ENCODE measurements at regions not wholly inside any gene's neighbourhood (a gene's known extent, or its start where the extent isn't known, plus 50 kb on each side); places are given as distances from the start of the nearest gene placed in this dataset.

GRCh38 chr12:58580095-58580494 is 340.2 kb downstream of the LRIG3 start:
- TF ChIP-seq CTCF (IDR thresholded peaks at IDR 0.05; ENCODE audit: low read depth, low read length), result no peak
- no peak for TF ChIP-seq EZH2phosphoT487 (IDR thresholded peaks at IDR 0.05; ENCODE audit: low read depth)
- Histone ChIP-seq H3K4me3 (ENCODE audit: low read length) (no peak overlapping the region), H3K36me3 (replicated peaks; ENCODE audit: low read depth, low read length) (no peaks in the 10 kb centered on the region), H2AFZ (ENCODE audit: low read depth, low read length) (no peak overlapping the region), H3K4me1 (ENCODE audit: low read length) (peaks cover 7% of the 10 kb centered on the region), H3K9ac (ENCODE audit: low read length) (no peak overlapping the region), H3K79me2 (ENCODE audit: low read length) (no peaks in the 10 kb centered on the region), H3K4me2 (ENCODE audit: low read length) (no peak overlapping the region), H4K20me1 (ENCODE audit: insufficient read depth, low read length) (no peaks in the 10 kb centered on the region), H3K27me3 (ENCODE audit: low read depth, low read length) (no peaks in the 10 kb centered on the region), H3K9me3 (ENCODE audit: insufficient read depth, low read length) (no peaks in the 10 kb centered on the region), H3K27ac (ENCODE audit: low read length) (no peak overlapping the region)

GRCh38 chr12:58583529-58583928 is 336.8 kb downstream of the LRIG3 start:
- Histone ChIP-seq H3K9ac (ENCODE audit: low read length) (no peak overlapping the region), H3K27ac (ENCODE audit: low read length) (no peak overlapping the region), H2AFZ (ENCODE audit: low read depth, low read length) (no peak overlapping the region), H3K4me3 (ENCODE audit: low read length) (no peak overlapping the region), H3K27me3 (ENCODE audit: low read depth, low read length) (no peaks in the 10 kb centered on the region), H3K4me1 (ENCODE audit: low read length) (no peaks in the 10 kb centered on the region), H3K9me3 (ENCODE audit: insufficient read depth, low read length) (no peaks in the 10 kb centered on the region), H4K20me1 (ENCODE audit: insufficient read depth, low read length) (no peaks in the 10 kb centered on the region), H3K79me2 (ENCODE audit: low read length) (no peaks in the 10 kb centered on the region), H3K4me2 (ENCODE audit: low read length) (no peak overlapping the region), H3K36me3 (replicated peaks; ENCODE audit: low read depth, low read length) (no peaks in the 10 kb centered on the region)
- TF ChIP-seq CTCF (IDR thresholded peaks at IDR 0.05; ENCODE audit: low read depth, low read length) (no peak), EZH2phosphoT487 (IDR thresholded peaks at IDR 0.05; ENCODE audit: low read depth) (no peak)

GRCh38 chr12:58583940-58584339 is 336.4 kb downstream of the LRIG3 start:
- Histone ChIP-seq H2AFZ (ENCODE audit: low read depth, low read length) (no peak overlapping the region), H3K4me1 (ENCODE audit: low read length) (no peaks in the 10 kb centered on the region), H3K9ac (ENCODE audit: low read length) (no peak overlapping the region), H3K9me3 (ENCODE audit: insufficient read depth, low read length) (no peaks in the 10 kb centered on the region), H3K4me3 (ENCODE audit: low read length) (no peak overlapping the region), H3K4me2 (ENCODE audit: low read length) (no peak overlapping the region), H3K79me2 (ENCODE audit: low read length) (no peaks in the 10 kb centered on the region), H3K27me3 (ENCODE audit: low read depth, low read length) (no peaks in the 10 kb centered on the region), H3K27ac (ENCODE audit: low read length) (no peak overlapping the region), H3K36me3 (replicated peaks; ENCODE audit: low read depth, low read length) (no peaks in the 10 kb centered on the region), H4K20me1 (ENCODE audit: insufficient read depth, low read length) (no peaks in the 10 kb centered on the region)
- TF ChIP-seq CTCF (IDR thresholded peaks at IDR 0.05; ENCODE audit: low read depth, low read length) (no peak), EZH2phosphoT487 (IDR thresholded peaks at IDR 0.05; ENCODE audit: low read depth) (no peak)

GRCh38 chr12:58584880-58585279 is 335.4 kb downstream of the LRIG3 start:
- no peak overlapping the region for H2AFZ ChIP-seq (ENCODE audit: low read depth, low read length)

More at GRCh38 chr12:58584880-58585279, 335.4 kb downstream of the LRIG3 start:
- Histone ChIP-seq H3K36me3 (replicated peaks; ENCODE audit: low read depth, low read length) (no peaks in the 10 kb centered on the region), H4K20me1 (ENCODE audit: insufficient read depth, low read length) (no peaks in the 10 kb centered on the region), H3K79me2 (ENCODE audit: low read length) (no peaks in the 10 kb centered on the region), H3K27me3 (ENCODE audit: low read depth, low read length) (no peaks in the 10 kb centered on the region), H3K4me2 (ENCODE audit: low read length) (no peak overlapping the region), H3K4me3 (ENCODE audit: low read length) (no peak overlapping the region), H3K27ac (ENCODE audit: low read length) (no peak overlapping the region), H3K4me1 (ENCODE audit: low read length) (no peaks in the 10 kb centered on the region), H3K9me3 (ENCODE audit: insufficient read depth, low read length) (no peaks in the 10 kb centered on the region), H3K9ac (ENCODE audit: low read length) (no peak overlapping the region)
- TF ChIP-seq EZH2phosphoT487 (IDR thresholded peaks at IDR 0.05; ENCODE audit: low read depth) (no peak), CTCF (IDR thresholded peaks at IDR 0.05; ENCODE audit: low read depth, low read length) (no peak)
